ENCODE measurements at regions not wholly inside any gene's neighbourhood (a gene's known extent, or its start where the extent isn't known, plus 50 kb on each side); places are given as distances from the start of the nearest gene placed in this dataset.
"Not testable (repeated sequence)": the region's sequence is repeated elsewhere in the genome, so short reads cannot be mapped to it uniquely, and the experiment has no call there.

- no peak overlapping the region for H3K27ac ChIP-seq
- TF ChIP-seq CTCF (conservative IDR thresholded peaks at IDR 0.05), result no peak
These were observed 289.9 kb upstream of the SFSWAP start for GRCh38 chr12:131420867-131421447.

GRCh38 chr12:131421509-131422186 is 289.2 kb upstream of the SFSWAP start:
- no peak overlapping the region for H3K27ac ChIP-seq
- TF ChIP-seq CTCF (conservative IDR thresholded peaks at IDR 0.05), result no peak

GRCh38 chr12:131422187-131422520 is 288.7 kb upstream of the SFSWAP start:
- H3K27ac ChIP-seq, result no peak overlapping the region
- no peak for TF ChIP-seq CTCF (conservative IDR thresholded peaks at IDR 0.05)

GRCh38 chr12:131422744-131423143 is 288.1 kb upstream of the SFSWAP start:
- H3K27ac ChIP-seq, result no peak overlapping the region
- no peak for TF ChIP-seq CTCF (conservative IDR thresholded peaks at IDR 0.05)

- H3K27ac ChIP-seq, result no peak overlapping the region
- TF ChIP-seq CTCF (conservative IDR thresholded peaks at IDR 0.05), result no peak
These were observed 286.6 kb upstream of the SFSWAP start for GRCh38 chr12:131424270-131424669.

- TF ChIP-seq CTCF (conservative IDR thresholded peaks at IDR 0.05), result no peak
- no peak overlapping the region for H3K27ac ChIP-seq
These were observed 285.5 kb upstream of the SFSWAP start for GRCh38 chr12:131425112-131426075.

- TF ChIP-seq CTCF (conservative IDR thresholded peaks at IDR 0.05), result no peak
- H3K27ac ChIP-seq, result no peak overlapping the region
These were observed 282.7 kb upstream of the SFSWAP start for GRCh38 chr12:131428091-131428685.

- not testable (repeated sequence) for H3K27ac ChIP-seq
These were observed 281.7 kb upstream of the SFSWAP start for GRCh38 chr12:131429221-131429620.

GRCh38 chr12:131429697-131430096 is 281.2 kb upstream of the SFSWAP start:
- not testable (repeated sequence) for H3K27ac ChIP-seq

Measured in VCaP (cell line).